IMR-90 (cell line): ENCODE measurements at regions not wholly inside any gene's neighbourhood (a gene's known extent, or its start where the extent isn't known, plus 50 kb on each side); places are given as distances from the start of the nearest gene placed in this dataset.

Source experiments
- CEBPB ChIP-seq: IDR thresholded peaks from 2 replicates; pipeline ENCODE4 v1.6.1; 2012; ENCODE audit warnings: low read depth, low read length, improper control_type of control experiment
- CHD1 ChIP-seq: IDR thresholded peaks from 2 replicates; pipeline ENCODE4 v1.6.1; 2012; ENCODE audit warnings: low read depth, low read length, improper control_type of control experiment
- FOS ChIP-seq: fragments of 150-350 bp; IDR thresholded peaks from 2 replicates; pipeline ENCODE4 v1.6.1; 2016; ENCODE audit warnings: low read depth, low read length
- POLR2A ChIP-seq: IDR thresholded peaks from 2 replicates; pipeline ENCODE4 v1.6.1; 2012; ENCODE audit warnings: mild to moderate bottlenecking, low read depth, low read length
- RAD21 ChIP-seq: IDR thresholded peaks from 2 replicates; pipeline ENCODE4 v1.6.1; 2012; ENCODE audit warnings: low read length, improper control_type of control experiment
- RFX5 ChIP-seq: IDR thresholded peaks from 2 replicates; pipeline ENCODE4 v1.8.0; 2012; ENCODE audit warnings: low read depth, mild to moderate bottlenecking, low read length, moderate library complexity
- TF ChIP-seq, protein P1 (sequence below): conservative IDR thresholded peaks from 2 replicates; pipeline ENCODE4 v1.5.1; 2012; ENCODE audit warnings: mild to moderate bottlenecking, low read depth, low read length, improper control_type of control experiment

DNA sequence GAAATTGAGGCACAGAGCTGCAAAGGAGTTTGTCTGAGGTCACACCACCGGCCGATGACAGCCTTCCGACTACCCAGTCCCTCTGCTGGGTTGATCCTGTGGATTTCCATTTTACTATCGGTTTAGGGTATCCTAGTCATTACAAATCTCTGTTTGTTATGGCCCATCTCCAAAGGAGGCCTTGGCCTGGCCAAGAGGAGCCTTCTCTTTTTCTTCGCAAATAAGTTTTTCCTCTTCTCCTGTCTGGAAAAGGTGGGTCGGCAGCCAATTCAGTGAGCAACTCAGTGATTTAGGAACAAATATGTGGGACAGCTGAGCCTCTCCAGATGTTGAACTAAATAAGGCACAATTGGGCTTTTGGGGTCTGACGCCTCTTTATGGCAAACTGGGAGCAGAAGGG lies 169.2 kb upstream of the RBPJ start:
- TF ChIP-seq RAD21 (no peak), CHD1 (no peak), FOS (no peak), CEBPB (no peak), POLR2A (no peak), RFX5 (no peak)
- TF ChIP-seq, protein P1, sequence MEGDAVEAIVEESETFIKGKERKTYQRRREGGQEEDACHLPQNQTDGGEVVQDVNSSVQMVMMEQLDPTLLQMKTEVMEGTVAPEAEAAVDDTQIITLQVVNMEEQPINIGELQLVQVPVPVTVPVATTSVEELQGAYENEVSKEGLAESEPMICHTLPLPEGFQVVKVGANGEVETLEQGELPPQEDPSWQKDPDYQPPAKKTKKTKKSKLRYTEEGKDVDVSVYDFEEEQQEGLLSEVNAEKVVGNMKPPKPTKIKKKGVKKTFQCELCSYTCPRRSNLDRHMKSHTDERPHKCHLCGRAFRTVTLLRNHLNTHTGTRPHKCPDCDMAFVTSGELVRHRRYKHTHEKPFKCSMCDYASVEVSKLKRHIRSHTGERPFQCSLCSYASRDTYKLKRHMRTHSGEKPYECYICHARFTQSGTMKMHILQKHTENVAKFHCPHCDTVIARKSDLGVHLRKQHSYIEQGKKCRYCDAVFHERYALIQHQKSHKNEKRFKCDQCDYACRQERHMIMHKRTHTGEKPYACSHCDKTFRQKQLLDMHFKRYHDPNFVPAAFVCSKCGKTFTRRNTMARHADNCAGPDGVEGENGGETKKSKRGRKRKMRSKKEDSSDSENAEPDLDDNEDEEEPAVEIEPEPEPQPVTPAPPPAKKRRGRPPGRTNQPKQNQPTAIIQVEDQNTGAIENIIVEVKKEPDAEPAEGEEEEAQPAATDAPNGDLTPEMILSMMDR, result no peak
